DMS 273 (cell line): ENCODE measurements at regions not wholly inside any gene's neighbourhood (a gene's known extent, or its start where the extent isn't known, plus 50 kb on each side); places are given as distances from the start of the nearest gene placed in this dataset.
"Not testable (repeated sequence)": the region's sequence is repeated elsewhere in the genome, so short reads cannot be mapped to it uniquely, and the experiment has no call there.

Experiments used
- DNase-seq: peaks from one replicate; lab custom pipeline; 2025; ENCODE audit not compliant: unreplicated experiment; lab: John Stamatoyannopoulos, UW

DNA sequence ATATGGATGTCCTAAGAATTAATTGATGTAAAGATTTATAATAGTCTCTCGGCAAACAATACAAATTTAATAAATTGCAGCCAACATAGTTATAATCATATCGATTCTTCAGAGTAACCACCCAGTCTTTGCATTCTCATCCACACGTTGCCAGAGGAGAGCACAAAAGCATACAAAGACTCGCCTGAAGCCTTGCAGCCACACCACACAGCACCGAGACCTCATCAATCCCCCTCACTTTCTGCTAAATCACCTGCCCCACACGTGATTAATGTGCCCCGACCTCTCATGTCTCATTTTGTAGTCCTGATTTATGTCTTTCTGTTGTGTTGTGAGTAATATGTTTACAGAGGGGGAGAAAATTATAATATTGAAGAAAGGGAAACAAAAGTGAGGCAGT lies 510.4 kb downstream of the TRIML1 start:
- DNase-seq: no peak

DNA sequence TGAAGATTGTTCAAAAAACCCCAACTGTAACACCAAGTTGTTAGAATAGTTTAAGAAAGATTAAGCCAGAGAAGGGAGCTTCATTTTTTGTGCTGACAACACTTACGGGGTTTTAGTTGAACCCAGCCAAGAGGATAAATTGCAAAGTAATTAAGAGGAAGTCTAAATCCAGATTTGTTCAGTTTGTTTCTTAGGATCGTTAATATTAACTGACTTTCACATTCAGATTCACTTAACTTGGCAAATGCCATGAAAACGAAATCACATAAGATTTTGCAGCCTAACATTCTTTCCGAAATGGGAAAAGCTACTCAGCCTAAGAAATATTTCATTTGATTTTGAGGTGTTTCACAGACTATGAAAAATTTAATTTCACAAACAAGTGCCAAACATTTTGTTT lies 511.3 kb downstream of the TRIML1 start:
- DNase-seq: no peak

DNA sequence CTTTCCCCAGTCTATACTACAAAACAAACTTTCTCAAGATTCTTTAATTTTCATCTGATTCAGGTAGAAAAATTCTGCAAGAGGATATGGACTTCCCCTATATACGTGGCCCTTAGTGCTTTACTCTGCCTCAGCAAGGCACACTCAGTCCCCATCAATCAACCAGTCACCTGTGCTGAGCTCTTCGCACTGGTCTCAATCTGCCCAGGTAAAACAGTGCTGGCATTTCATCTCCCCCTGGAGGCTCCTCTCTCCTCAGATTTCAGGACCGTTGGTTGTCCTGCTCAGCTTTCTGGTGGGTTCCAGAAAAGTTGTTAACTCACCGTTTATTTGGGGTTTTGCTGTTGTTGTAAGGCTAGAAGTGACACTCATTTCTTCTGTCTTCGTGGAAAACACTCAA lies 518.1 kb downstream of the TRIML1 start:
- DNase-seq: no peak

DNA sequence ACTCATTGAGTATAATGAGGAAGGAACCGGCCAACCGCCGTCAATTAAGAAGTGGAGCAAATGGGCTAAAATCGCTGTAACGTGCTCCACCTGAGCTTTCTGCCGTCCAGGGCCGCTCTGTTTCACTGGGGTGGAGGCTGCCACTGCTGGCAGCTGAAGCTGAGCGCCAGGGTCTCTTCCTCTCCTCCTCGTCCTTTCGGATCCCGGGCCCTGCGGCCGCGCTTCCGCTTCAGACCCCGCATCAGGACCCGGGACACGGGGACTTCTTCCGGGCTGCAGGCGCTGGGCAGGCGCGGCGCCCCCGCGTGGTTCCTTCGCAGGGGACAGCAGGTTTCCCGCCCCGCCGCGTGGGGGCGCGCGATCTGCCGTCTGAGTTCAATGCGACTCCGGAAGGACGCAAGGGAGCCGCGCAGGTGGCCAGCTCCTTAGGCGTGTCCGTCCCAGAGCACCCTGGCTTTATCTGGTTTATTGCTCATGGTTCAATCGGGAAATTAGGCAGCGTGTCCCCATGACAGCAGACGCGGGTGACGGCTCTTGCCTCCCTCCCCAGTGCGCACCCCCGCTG lies 519.8 kb downstream of the TRIML1 start:
- DNase-seq: no peak

DNA sequence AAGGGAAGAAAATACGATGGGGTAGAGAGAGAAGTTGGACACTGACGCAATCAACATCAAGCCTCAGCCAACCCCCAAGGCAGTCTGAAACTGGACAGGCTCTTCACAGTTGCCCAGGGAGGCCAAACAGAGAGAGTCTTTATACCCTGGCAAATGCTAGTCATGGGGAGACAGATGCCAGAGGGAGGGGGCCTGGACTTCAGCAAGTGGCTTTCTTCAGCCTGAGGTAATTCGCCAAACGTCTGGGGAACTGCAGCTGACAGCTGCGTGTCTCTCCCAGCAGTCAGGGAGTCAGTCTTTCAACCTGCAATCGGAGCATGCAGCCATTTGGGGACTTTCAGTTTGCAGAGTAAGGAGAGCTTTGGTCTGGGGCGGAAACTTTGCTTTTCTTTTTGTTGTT lies 521.6 kb downstream of the TRIML1 start:
- no peak for DNase-seq

- no peak for DNase-seq
These were observed 522.3 kb downstream of the TRIML1 start for GRCh38 chr4:188661502-188661901.

DNA sequence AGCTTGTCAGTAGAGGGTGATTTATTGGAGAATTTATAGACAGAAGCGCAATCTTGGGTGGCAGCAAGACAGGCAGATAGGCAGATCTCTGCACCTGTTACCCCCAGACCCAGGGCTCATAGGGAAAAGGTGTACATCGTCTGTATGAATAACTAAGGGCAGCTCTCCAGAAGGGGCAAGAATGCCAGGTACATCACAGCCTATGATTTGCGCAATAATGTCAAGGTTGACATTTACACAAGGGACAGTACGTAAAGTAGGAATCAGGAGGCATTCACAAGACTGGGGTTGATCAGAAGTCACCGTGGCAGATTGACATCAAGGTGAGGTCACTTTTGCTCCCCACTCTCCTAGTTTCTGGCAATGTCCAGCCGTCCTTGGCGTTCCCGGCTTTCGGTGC lies 524.1 kb downstream of the TRIML1 start:
- DNase-seq: no peak

- no peak for DNase-seq
These were observed 526.5 kb downstream of the TRIML1 start for GRCh38 chr4:188665491-188666457.

- not testable (repeated sequence) for DNase-seq
These were observed 539.5 kb downstream of the TRIML1 start for GRCh38 chr4:188678691-188679090.

GRCh38 chr4:188680004-188680666 lies 540.9 kb downstream of the TRIML1 start:
- DNase-seq: no peak

DNA sequence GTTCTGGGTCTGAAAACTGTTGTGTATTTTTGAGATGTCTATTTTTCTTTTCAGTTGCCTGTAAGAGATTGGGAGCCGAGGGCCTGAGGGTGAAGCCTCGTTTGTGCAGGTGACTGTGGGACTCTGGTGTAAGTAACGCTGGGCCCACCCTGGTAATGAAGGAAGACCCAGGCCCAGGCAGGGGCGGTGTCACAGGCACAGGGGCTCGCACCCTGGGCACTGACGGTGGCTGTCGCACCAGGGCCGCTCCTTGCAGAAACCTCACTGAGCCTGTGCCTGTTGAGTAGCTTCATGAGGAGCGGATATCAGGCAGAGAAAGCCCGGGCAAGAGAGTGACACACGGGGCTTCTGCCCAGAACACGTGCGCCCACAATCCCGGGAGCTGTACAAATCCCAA lies 541.4 kb downstream of the TRIML1 start:
- no peak for DNase-seq

DNA sequence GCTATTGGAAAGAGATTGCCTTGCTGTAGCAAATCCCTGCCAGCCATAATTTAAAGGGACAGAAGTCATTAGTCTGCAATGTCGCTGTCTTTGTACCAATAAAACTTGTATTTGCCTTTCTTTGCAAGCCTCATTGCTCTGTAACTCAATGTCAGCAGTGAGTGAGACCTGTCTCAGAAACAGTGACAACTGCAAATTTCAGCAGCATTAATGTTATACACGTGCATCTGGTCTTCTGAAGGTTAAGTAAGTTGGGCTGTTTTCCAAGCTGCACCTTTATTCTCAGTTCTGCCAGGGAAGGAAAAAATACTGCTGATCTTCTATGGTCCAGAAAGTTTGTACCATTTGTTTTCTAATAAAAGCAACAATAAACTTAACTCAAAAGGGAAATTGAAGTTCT lies 543.1 kb downstream of the TRIML1 start:
- DNase-seq: no peak

DNA sequence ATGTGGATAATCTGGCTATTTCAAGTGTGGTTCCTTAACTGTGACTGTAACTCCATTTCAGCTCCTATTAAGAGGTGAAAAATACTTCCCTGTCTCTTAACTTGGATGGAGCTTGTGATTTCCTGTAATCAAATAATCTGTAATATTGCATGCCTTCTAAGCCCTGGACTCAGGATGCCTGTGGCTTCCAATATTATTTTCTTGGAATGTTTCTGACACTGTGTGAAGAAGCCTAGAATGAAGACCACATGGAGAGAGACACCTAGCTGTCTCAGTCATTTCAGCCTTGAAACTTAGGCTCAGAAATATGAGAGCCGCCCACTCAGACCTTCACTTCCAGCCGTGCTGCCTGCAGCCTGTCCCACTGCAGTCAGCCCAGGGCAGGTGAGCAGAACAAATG lies 544.3 kb downstream of the TRIML1 start:
- DNase-seq: no peak

- no peak for DNase-seq
These were observed 549.7 kb downstream of the TRIML1 start for GRCh38 chr4:188688956-188689355.

- DNase-seq: no peak
These were observed 552.6 kb downstream of the TRIML1 start for GRCh38 chr4:188691811-188692210.

GRCh38 chr4:188695261-188695660 lies 556.0 kb downstream of the TRIML1 start:
- no peak for DNase-seq

- no peak for DNase-seq
These were observed 558.0 kb downstream of the TRIML1 start for GRCh38 chr4:188697243-188697642.

DNA sequence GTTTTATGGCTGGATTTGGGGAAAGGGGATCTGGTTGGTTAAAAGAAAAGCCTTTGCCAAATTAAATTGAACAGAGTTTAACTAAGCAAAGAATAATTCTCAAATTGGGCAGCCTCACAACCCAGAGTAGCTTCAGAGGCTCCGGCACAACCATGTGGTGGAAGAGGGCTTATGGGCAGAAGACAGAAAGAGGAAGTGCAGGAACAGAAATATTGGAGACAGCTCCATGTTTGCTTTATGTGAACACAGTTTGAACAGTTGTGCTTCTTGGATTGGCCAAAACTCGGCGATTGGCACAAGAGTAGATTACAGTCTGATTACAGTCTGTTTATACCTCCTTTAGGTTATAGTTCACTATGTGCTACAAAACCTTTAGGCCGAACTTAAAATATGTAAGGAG lies 562.7 kb downstream of the TRIML1 start:
- no peak for DNase-seq

DNA sequence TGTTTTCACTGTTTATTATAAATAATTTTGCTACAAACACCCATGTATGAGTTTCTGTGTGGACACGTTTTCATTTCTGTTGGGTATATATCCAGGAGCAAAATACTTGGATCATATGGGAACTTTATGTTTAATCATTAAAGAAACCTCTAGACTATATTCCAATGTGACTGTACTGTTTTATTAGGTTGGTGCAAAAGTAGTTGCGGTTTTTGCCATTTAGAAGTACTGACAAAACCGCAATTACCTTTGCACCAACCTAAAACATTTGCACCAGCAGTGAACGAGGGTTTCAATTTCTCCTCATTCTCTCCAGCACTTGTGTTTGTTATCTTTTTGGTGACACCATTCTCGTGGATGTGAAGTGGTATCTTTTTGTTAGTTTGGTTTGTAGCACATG lies 565.0 kb downstream of the TRIML1 start:
- no peak for DNase-seq

DNA sequence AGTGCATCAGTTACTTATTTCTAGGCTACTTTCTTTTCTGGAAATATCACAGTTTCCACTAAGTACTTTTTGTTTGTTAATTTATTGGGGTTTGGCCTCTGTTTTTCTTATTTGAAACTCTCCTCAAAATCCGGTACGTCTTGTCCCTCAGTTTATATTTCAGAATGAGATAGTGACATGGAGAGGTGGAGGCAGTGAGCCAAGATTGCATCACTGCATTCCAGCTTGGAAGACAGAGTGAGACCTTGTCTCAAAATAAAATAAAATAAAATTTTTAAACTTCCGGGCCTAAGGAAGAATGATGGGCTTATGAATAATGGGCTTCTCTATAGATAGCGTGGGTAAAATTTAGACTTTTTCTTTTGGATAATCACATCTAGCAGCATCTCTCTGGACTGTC lies 567.8 kb downstream of the TRIML1 start:
- no peak for DNase-seq

GRCh38 chr4:188714501-188714900 lies 575.3 kb downstream of the TRIML1 start:
- DNase-seq: no peak

GRCh38 chr4:188714907-188715306 lies 575.7 kb downstream of the TRIML1 start:
- DNase-seq: no peak
